ENCODE measurements at regions not wholly inside any gene's neighbourhood (a gene's known extent, or its start where the extent isn't known, plus 50 kb on each side); places are given as distances from the start of the nearest gene placed in this dataset.

- no peak for ATAC-seq (replicated peaks in 1 of 2)
- no peaks in the 10 kb centered on the region for H3K9me3 Mint-ChIP-seq
- no peaks in the 10 kb centered on the region for H3K27me3 Mint-ChIP-seq (ENCODE audit: low read depth)
- H3K36me3 Mint-ChIP-seq (ENCODE audit: insufficient read depth in 2 of 2): no peaks in the 10 kb centered on the region
- no peaks in the 10 kb centered on the region for H3K4me1 Mint-ChIP-seq (ENCODE audit: low read depth)
- H3K27ac Mint-ChIP-seq: no peak overlapping the region
- H3K4me3 Mint-ChIP-seq: no peak overlapping the region
- no peak for DNase-seq
Measured at GRCh38 chr2:18724371-18725145, 135.2 kb upstream of the NT5C1B start.

- Mint-ChIP-seq H3K9me3 (no peaks in the 10 kb centered on the region), H3K36me3 (ENCODE audit: insufficient read depth in 2 of 2) (no peaks in the 10 kb centered on the region), H3K27me3 (ENCODE audit: low read depth) (no peaks in the 10 kb centered on the region), H3K4me1 (ENCODE audit: low read depth) (no peaks in the 10 kb centered on the region), H3K27ac (no peak overlapping the region), H3K4me3 (no peak overlapping the region)
- ATAC-seq (replicated peaks in 1 of 2): no peak
- DNase-seq: no peak
Measured at GRCh38 chr2:18723219-18723618, 133.8 kb upstream of the NT5C1B start.

GRCh38 chr2:18722101-18722500 is 132.7 kb upstream of the NT5C1B start:
- ATAC-seq (replicated peaks in 1 of 2) (no peak), DNase-seq (no peak)
- H3K9me3 Mint-ChIP-seq: no peaks in the 10 kb centered on the region
- no peaks in the 10 kb centered on the region for H3K27me3 Mint-ChIP-seq (ENCODE audit: low read depth)
- no peaks in the 10 kb centered on the region for H3K4me1 Mint-ChIP-seq (ENCODE audit: low read depth)
- H3K36me3 Mint-ChIP-seq (ENCODE audit: insufficient read depth in 2 of 2): no peaks in the 10 kb centered on the region
- no peak overlapping the region for H3K27ac Mint-ChIP-seq
- H3K4me3 Mint-ChIP-seq: no peak overlapping the region

GRCh38 chr2:18721038-18721922 is 131.9 kb upstream of the NT5C1B start:
- Mint-ChIP-seq H3K36me3 (ENCODE audit: insufficient read depth in 2 of 2) (no peaks in the 10 kb centered on the region), H3K9me3 (no peaks in the 10 kb centered on the region)
- no peak for ATAC-seq (replicated peaks in 1 of 2)

GRCh38 chr2:18719978-18720775 is 130.8 kb upstream of the NT5C1B start:
- no peak overlapping the region for H3K27ac Mint-ChIP-seq
- H3K27me3 Mint-ChIP-seq (ENCODE audit: low read depth): no peaks in the 10 kb centered on the region
- H3K4me3 Mint-ChIP-seq: no peak overlapping the region
- peaks cover under 1 to 3% of the 10 kb centered on the region in 2 donors for H3K36me3 Mint-ChIP-seq (ENCODE audit: insufficient read depth in 2 of 2)
- H3K9me3 Mint-ChIP-seq: no peaks in the 10 kb centered on the region
- ATAC-seq (replicated peaks in 1 of 2) (no peak), DNase-seq (no peak)
- no peaks in the 10 kb centered on the region for H3K4me1 Mint-ChIP-seq (ENCODE audit: low read depth)

More at GRCh38 chr2:18721038-18721922, 131.9 kb upstream of the NT5C1B start:
- no peak for DNase-seq
- no peak overlapping the region for H3K27ac Mint-ChIP-seq
- no peak overlapping the region for H3K4me3 Mint-ChIP-seq
- H3K27me3 Mint-ChIP-seq (ENCODE audit: low read depth): no peaks in the 10 kb centered on the region
- no peaks in the 10 kb centered on the region for H3K4me1 Mint-ChIP-seq (ENCODE audit: low read depth)

- ATAC-seq (replicated peaks in 1 of 2): no peak
- H3K36me3 Mint-ChIP-seq (ENCODE audit: insufficient read depth in 2 of 2): peaks cover 2 to 5% of the 10 kb centered on the region in 2 donors
Measured at GRCh38 chr2:18708203-18708715, 118.9 kb upstream of the NT5C1B start.

GRCh38 chr2:18706001-18706400 is 116.6 kb upstream of the NT5C1B start:
- Mint-ChIP-seq H3K9me3 (no peaks in the 10 kb centered on the region), H3K27me3 (ENCODE audit: low read depth) (no peaks in the 10 kb centered on the region), H3K4me3 (no peak overlapping the region), H3K4me1 (ENCODE audit: low read depth) (no peaks in the 10 kb centered on the region), H3K36me3 (ENCODE audit: insufficient read depth in 2 of 2) (no peaks in the 10 kb centered on the region), H3K27ac (no peak overlapping the region)
- ATAC-seq (replicated peaks in 1 of 2) (no peak), DNase-seq (no peak)

More at GRCh38 chr2:18708203-18708715, 118.9 kb upstream of the NT5C1B start:
- peaks cover 1 to 2% of the 10 kb centered on the region in 2 donors for H3K9me3 Mint-ChIP-seq
- H3K27ac Mint-ChIP-seq: no peak overlapping the region
- H3K27me3 Mint-ChIP-seq (ENCODE audit: low read depth): no peaks in the 10 kb centered on the region
- DNase-seq: no peak
- no peak overlapping the region for H3K4me3 Mint-ChIP-seq
- H3K4me1 Mint-ChIP-seq (ENCODE audit: low read depth): no peaks in the 10 kb centered on the region

GRCh38 chr2:18704276-18704675 is 114.9 kb upstream of the NT5C1B start:
- Mint-ChIP-seq H3K4me1 (ENCODE audit: low read depth) (no peaks in the 10 kb centered on the region), H3K9me3 (no peaks in the 10 kb centered on the region), H3K36me3 (ENCODE audit: insufficient read depth in 2 of 2) (no peaks in the 10 kb centered on the region), H3K4me3 (no peak overlapping the region), H3K27ac (no peak overlapping the region), H3K27me3 (ENCODE audit: low read depth) (no peaks in the 10 kb centered on the region)
- ATAC-seq (replicated peaks in 1 of 2): no peak
- no peak for DNase-seq

GRCh38 chr2:18703555-18703954 is 114.2 kb upstream of the NT5C1B start:
- H3K27ac Mint-ChIP-seq: no peak overlapping the region
- no peaks in the 10 kb centered on the region for H3K36me3 Mint-ChIP-seq (ENCODE audit: insufficient read depth in 2 of 2)
- no peaks in the 10 kb centered on the region for H3K9me3 Mint-ChIP-seq
- no peaks in the 10 kb centered on the region for H3K27me3 Mint-ChIP-seq (ENCODE audit: low read depth)
- no peak for ATAC-seq (replicated peaks in 1 of 2)
- H3K4me3 Mint-ChIP-seq: no peak overlapping the region
- no peak for DNase-seq
- H3K4me1 Mint-ChIP-seq (ENCODE audit: low read depth): no peaks in the 10 kb centered on the region

GRCh38 chr2:18701981-18702380 is 112.6 kb upstream of the NT5C1B start:
- ATAC-seq (replicated peaks in 1 of 2) (no peak), DNase-seq (no peak)
- no peaks in the 10 kb centered on the region for H3K36me3 Mint-ChIP-seq (ENCODE audit: insufficient read depth in 2 of 2)
- H3K4me1 Mint-ChIP-seq (ENCODE audit: low read depth): no peaks in the 10 kb centered on the region
- H3K27ac Mint-ChIP-seq: no peak overlapping the region
- no peaks in the 10 kb centered on the region for H3K27me3 Mint-ChIP-seq (ENCODE audit: low read depth)
- H3K4me3 Mint-ChIP-seq: no peak overlapping the region
- H3K9me3 Mint-ChIP-seq: no peaks in the 10 kb centered on the region

GRCh38 chr2:18701546-18701945 is 112.2 kb upstream of the NT5C1B start:
- no peak overlapping the region for H3K4me3 Mint-ChIP-seq
- ATAC-seq (replicated peaks in 1 of 2) (no peak), DNase-seq (no peak)
- no peaks in the 10 kb centered on the region for H3K27me3 Mint-ChIP-seq (ENCODE audit: low read depth)
- H3K36me3 Mint-ChIP-seq (ENCODE audit: insufficient read depth in 2 of 2): peaks cover 0 to 1% of the 10 kb centered on the region in 2 donors
- no peaks in the 10 kb centered on the region for H3K4me1 Mint-ChIP-seq (ENCODE audit: low read depth)
- H3K27ac Mint-ChIP-seq: no peak overlapping the region
- peaks cover 2% of the 10 kb centered on the region in 2 donors for H3K9me3 Mint-ChIP-seq

- ATAC-seq (replicated peaks in 1 of 2): no peak
- Mint-ChIP-seq H3K27ac (no peak overlapping the region), H3K9me3 (peaks cover 2 to 5% of the 10 kb centered on the region in 2 donors), H3K36me3 (ENCODE audit: insufficient read depth in 2 of 2) (peaks cover 1 to 3% of the 10 kb centered on the region in 2 donors), H3K4me3 (no peak overlapping the region), H3K27me3 (ENCODE audit: low read depth) (no peaks in the 10 kb centered on the region), H3K4me1 (ENCODE audit: low read depth) (no peaks in the 10 kb centered on the region)
- no peak for DNase-seq
Measured at GRCh38 chr2:18690342-18690741, 101.0 kb upstream of the NT5C1B start.

All from activated T-cell treated with anti-CD3 and anti-CD28 coated beads, Interleukin-2, amount 50 U/mL, for 72 hours (primary cell).